ENCODE measurements at regions not wholly inside any gene's neighbourhood (a gene's known extent, or its start where the extent isn't known, plus 50 kb on each side); places are given as distances from the start of the nearest gene placed in this dataset.
"Not testable (repeated sequence)": the region's sequence is repeated elsewhere in the genome, so short reads cannot be mapped to it uniquely, and the experiment has no call there.

GRCh38 chr10:8338177-8338766, 283.8 kb downstream of the GATA3 start:
- DNase-seq, result no peak

- DNase-seq, result no peak
Observed at GRCh38 chr10:8344756-8345155, 290.3 kb downstream of the GATA3 start.

- no peak for DNase-seq
Observed at GRCh38 chr10:8346861-8347260, 292.4 kb downstream of the GATA3 start.

GRCh38 chr10:8347614-8348013, 293.1 kb downstream of the GATA3 start:
- not testable (repeated sequence) for DNase-seq

GRCh38 chr10:8349610-8350249, 295.2 kb downstream of the GATA3 start:
- DNase-seq, result no peak

- DNase-seq, result no peak
Observed at GRCh38 chr10:8350250-8350967, 295.9 kb downstream of the GATA3 start.

- DNase-seq, result no peak
Observed at GRCh38 chr10:8352171-8353075, 297.9 kb downstream of the GATA3 start.

- DNase-seq, result no peak
Observed at GRCh38 chr10:8356283-8356682, 301.8 kb downstream of the GATA3 start.

GRCh38 chr10:8359467-8359866, 305.0 kb downstream of the GATA3 start:
- no peak for DNase-seq

- no peak for DNase-seq
Observed at GRCh38 chr10:8360365-8360764, 305.9 kb downstream of the GATA3 start.

- DNase-seq, result no peak
Observed at GRCh38 chr10:8360814-8361509, 306.5 kb downstream of the GATA3 start.

GRCh38 chr10:8361510-8361844, 307.0 kb downstream of the GATA3 start:
- DNase-seq, result no peak

- no peak for DNase-seq
Observed at GRCh38 chr10:8365935-8366911, 311.7 kb downstream of the GATA3 start.

GRCh38 chr10:8367672-8368411, 313.4 kb downstream of the GATA3 start:
- not testable (repeated sequence) for DNase-seq

- no peak for DNase-seq
Observed at GRCh38 chr10:8369666-8370065, 315.2 kb downstream of the GATA3 start.

GRCh38 chr10:8374334-8374733, 319.8 kb downstream of the GATA3 start:
- DNase-seq, result no peak

GRCh38 chr10:8375137-8375536, 320.6 kb downstream of the GATA3 start:
- DNase-seq, result no peak

GRCh38 chr10:8378198-8378983, 323.9 kb downstream of the GATA3 start:
- no peak for DNase-seq
